GM12872 (cell line): ENCODE measurements at regions not wholly inside any gene's neighbourhood (a gene's known extent, or its start where the extent isn't known, plus 50 kb on each side); places are given as distances from the start of the nearest gene placed in this dataset.

Experiments used
- CTCF ChIP-seq: IDR thresholded peaks from 3 replicates; pipeline ENCODE4 v1.5.1; 2011; ENCODE audit warnings: low read depth, mild to moderate bottlenecking, low read length, moderate library complexity; ENCODE audit not compliant: insufficient read depth

GRCh38 chr9:126144603-126145456 is 181.8 kb upstream of the MVB12B start:
- TF ChIP-seq CTCF: no peak

GRCh38 chr9:126145887-126146253 is 180.8 kb upstream of the MVB12B start:
- no peak for TF ChIP-seq CTCF

GRCh38 chr9:126146254-126147145 is 180.1 kb upstream of the MVB12B start:
- TF ChIP-seq CTCF: peak; percentile 69

- no peak for TF ChIP-seq CTCF
Measured at GRCh38 chr9:126147186-126147935, 179.3 kb upstream of the MVB12B start.

GRCh38 chr9:126147936-126148870 is 178.4 kb upstream of the MVB12B start:
- no peak for TF ChIP-seq CTCF

GRCh38 chr9:126148994-126149393 is 177.6 kb upstream of the MVB12B start:
- TF ChIP-seq CTCF: no peak
